ENCODE measurements at regions not wholly inside any gene's neighbourhood (a gene's known extent, or its start where the extent isn't known, plus 50 kb on each side); places are given as distances from the start of the nearest gene placed in this dataset.

GRCh38 chrX:11952176-11952720 lies 186.0 kb upstream of the FRMPD4 start:
- DNase-seq (ENCODE audit: low read depth) = no peak

- peak; percentile 13 for DNase-seq (ENCODE audit: low read depth)
Measured at GRCh38 chrX:11953615-11954014, 184.7 kb upstream of the FRMPD4 start.

GRCh38 chrX:11954176-11954575 lies 184.1 kb upstream of the FRMPD4 start:
- no peak for DNase-seq (ENCODE audit: low read depth)

- DNase-seq (ENCODE audit: low read depth) = no peak
Measured at GRCh38 chrX:11960031-11960430, 178.2 kb upstream of the FRMPD4 start.

- DNase-seq (ENCODE audit: low read depth) = no peak
Measured at GRCh38 chrX:11965436-11965835, 172.8 kb upstream of the FRMPD4 start.

- no peak for DNase-seq (ENCODE audit: low read depth)
Measured at GRCh38 chrX:11967986-11968869, 170.0 kb upstream of the FRMPD4 start.

- DNase-seq (ENCODE audit: low read depth) = no peak
Measured at GRCh38 chrX:11968991-11969390, 169.3 kb upstream of the FRMPD4 start.

- DNase-seq (ENCODE audit: low read depth) = no peak
Measured at GRCh38 chrX:11970578-11971359, 167.5 kb upstream of the FRMPD4 start.

GRCh38 chrX:11976663-11977062 lies 161.6 kb upstream of the FRMPD4 start:
- no peak for DNase-seq (ENCODE audit: low read depth)

GRCh38 chrX:11992271-11992670 lies 146.0 kb upstream of the FRMPD4 start:
- no peak for DNase-seq (ENCODE audit: low read depth)

- no peak for DNase-seq (ENCODE audit: low read depth)
Measured at GRCh38 chrX:11995146-11995545, 143.1 kb upstream of the FRMPD4 start.

GRCh38 chrX:11996810-11997209 lies 141.5 kb upstream of the FRMPD4 start:
- DNase-seq (ENCODE audit: low read depth) = no peak

- no peak for DNase-seq (ENCODE audit: low read depth)
Measured at GRCh38 chrX:11998944-11999343, 139.3 kb upstream of the FRMPD4 start.

- no peak for DNase-seq (ENCODE audit: low read depth)
Measured at GRCh38 chrX:12002876-12003275, 135.4 kb upstream of the FRMPD4 start.

GRCh38 chrX:12007881-12008280 lies 130.4 kb upstream of the FRMPD4 start:
- peak; percentile 34 for DNase-seq (ENCODE audit: low read depth)

- DNase-seq (ENCODE audit: low read depth) = no peak
Measured at GRCh38 chrX:12010436-12010835, 127.8 kb upstream of the FRMPD4 start.

GRCh38 chrX:12011075-12011474 lies 127.2 kb upstream of the FRMPD4 start:
- DNase-seq (ENCODE audit: low read depth) = no peak

GRCh38 chrX:12013211-12013618 lies 125.1 kb upstream of the FRMPD4 start:
- no peak for DNase-seq (ENCODE audit: low read depth)

- no peak for DNase-seq (ENCODE audit: low read depth)
Measured at GRCh38 chrX:12021698-12022097, 116.6 kb upstream of the FRMPD4 start.

GRCh38 chrX:12026481-12026880 lies 111.8 kb upstream of the FRMPD4 start:
- no peak for DNase-seq (ENCODE audit: low read depth)

GRCh38 chrX:12032082-12032481 lies 106.2 kb upstream of the FRMPD4 start:
- no peak for DNase-seq (ENCODE audit: low read depth)

GRCh38 chrX:12034741-12035140 lies 103.5 kb upstream of the FRMPD4 start:
- DNase-seq (ENCODE audit: low read depth) = no peak

GRCh38 chrX:12042615-12043014 lies 95.7 kb upstream of the FRMPD4 start:
- no peak for DNase-seq (ENCODE audit: low read depth)
